ENCODE measurements at regions not wholly inside any gene's neighbourhood (a gene's known extent, or its start where the extent isn't known, plus 50 kb on each side); places are given as distances from the start of the nearest gene placed in this dataset.

DNA sequence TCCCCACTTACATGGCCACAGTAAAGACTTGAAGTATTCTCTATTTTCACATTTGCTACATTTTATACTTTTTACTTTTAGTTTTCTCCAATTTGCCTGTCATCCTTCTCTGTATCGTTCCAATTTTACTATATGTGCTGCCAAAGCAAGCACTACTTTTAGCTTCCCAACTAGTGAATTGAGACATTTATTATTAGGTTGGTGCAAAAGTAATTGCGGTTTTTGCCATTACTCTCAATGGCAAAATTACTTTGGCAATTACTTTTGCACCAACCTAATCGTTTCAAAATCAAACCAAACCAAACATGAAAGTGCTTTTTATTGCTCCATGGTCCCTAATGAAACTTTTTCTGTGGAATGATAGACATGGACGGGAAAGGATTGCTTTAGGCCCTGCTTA, 56.6 kb upstream of the ATF3 start:
- Histone ChIP-seq H3K27me3 (no peaks in the 10 kb centered on the region), H3K9me3 (no peaks in the 10 kb centered on the region), H3K4me1 (no peaks in the 10 kb centered on the region), H3K4me3 (no peak overlapping the region), H3K27ac (no peak overlapping the region), H3K36me3 (no peaks in the 10 kb centered on the region)
- WGBS, 2 donors (ENCODE audit: low coverage in 1 of 2) = 62 to 85% methylated on average over 3 to 4 of the region's 4 CpGs
- TF ChIP-seq POLR2A (IDR thresholded peaks at IDR 0.05) (no peak), POLR2AphosphoS5 (IDR thresholded peaks at IDR 0.05) (no peak), CTCF (IDR thresholded peaks at IDR 0.05) (no peak), EP300 (IDR thresholded peaks at IDR 0.05) (no peak)
- ATAC-seq = no peak

- Histone ChIP-seq H3K9me3 (no peaks in the 10 kb centered on the region), H3K36me3 (no peaks in the 10 kb centered on the region), H3K4me1 (peaks cover 0 to 11% (median 0%) of the 10 kb centered on the region in 3 donors), H3K4me3 (no peak overlapping the region), H3K27ac (no peak overlapping the region), H3K27me3 (no peaks in the 10 kb centered on the region)
- ATAC-seq = no peak
- TF ChIP-seq CTCF (IDR thresholded peaks at IDR 0.05) (no peak), POLR2AphosphoS5 (IDR thresholded peaks at IDR 0.05) (no peak), POLR2A (IDR thresholded peaks at IDR 0.05) (no peak), EP300 (IDR thresholded peaks at IDR 0.05) (no peak)
- WGBS, 2 donors (ENCODE audit: low coverage in 1 of 2) = 58 to 83% methylated on average over 2 to 4 of the region's 4 CpGs
These were observed 54.9 kb upstream of the ATF3 start for GRCh38 chr1:212553676-212554075.

GRCh38 chr1:212554401-212554800, 54.2 kb upstream of the ATF3 start:
- TF ChIP-seq EP300 (IDR thresholded peaks at IDR 0.05) (no peak), POLR2A (IDR thresholded peaks at IDR 0.05) (no peak), CTCF (IDR thresholded peaks at IDR 0.05) (no peak), POLR2AphosphoS5 (IDR thresholded peaks at IDR 0.05) (no peak)
- H3K4me3 ChIP-seq = no peak overlapping the region
- ATAC-seq = no peak
- H3K27ac ChIP-seq = no peak overlapping the region
- 67 to 100% methylated on average over 1 of the region's 2 CpGs for WGBS, 2 donors (ENCODE audit: low coverage in 1 of 2)
- peaks cover 0 to 16% (median 0%) of the 10 kb centered on the region in 3 donors for H3K4me1 ChIP-seq
- no peaks in the 10 kb centered on the region for H3K27me3 ChIP-seq
- no peaks in the 10 kb centered on the region for H3K9me3 ChIP-seq
- H3K36me3 ChIP-seq = no peaks in the 10 kb centered on the region

DNA sequence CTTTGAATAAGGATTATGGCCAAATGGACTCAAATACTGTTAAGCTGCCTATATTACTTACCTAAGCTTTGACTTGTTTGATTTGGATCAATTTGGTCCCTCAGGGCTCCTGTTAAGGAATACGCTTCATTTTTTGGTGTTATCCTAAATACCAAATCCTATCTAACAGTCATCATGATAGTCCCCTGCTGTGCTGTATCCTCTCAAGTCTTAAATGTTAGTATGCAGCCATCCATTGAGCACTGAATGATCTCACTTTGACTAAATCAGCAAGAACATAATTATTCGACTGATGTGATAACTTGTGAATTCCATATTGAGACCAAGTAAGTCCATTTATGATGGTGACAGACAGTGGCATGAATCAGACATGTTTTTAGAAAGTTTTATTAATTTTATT, 53.1 kb upstream of the ATF3 start:
- Histone ChIP-seq H3K4me3 (no peak overlapping the region), H3K9me3 (no peaks in the 10 kb centered on the region), H3K36me3 (no peaks in the 10 kb centered on the region), H3K4me1 (peaks cover 0 to 17% (median 0%) of the 10 kb centered on the region in 3 donors), H3K27ac (no peak overlapping the region), H3K27me3 (no peaks in the 10 kb centered on the region)
- 78 to 94% methylated on average over 2 of the region's 2 CpGs for WGBS, 2 donors (ENCODE audit: low coverage in 1 of 2)
- ATAC-seq = no peak
- no peak for TF ChIP-seq CTCF (IDR thresholded peaks at IDR 0.05)
- TF ChIP-seq POLR2A (IDR thresholded peaks at IDR 0.05) = no peak
- TF ChIP-seq EP300 (IDR thresholded peaks at IDR 0.05) = no peak
- TF ChIP-seq POLR2AphosphoS5 (IDR thresholded peaks at IDR 0.05) = no peak

DNA sequence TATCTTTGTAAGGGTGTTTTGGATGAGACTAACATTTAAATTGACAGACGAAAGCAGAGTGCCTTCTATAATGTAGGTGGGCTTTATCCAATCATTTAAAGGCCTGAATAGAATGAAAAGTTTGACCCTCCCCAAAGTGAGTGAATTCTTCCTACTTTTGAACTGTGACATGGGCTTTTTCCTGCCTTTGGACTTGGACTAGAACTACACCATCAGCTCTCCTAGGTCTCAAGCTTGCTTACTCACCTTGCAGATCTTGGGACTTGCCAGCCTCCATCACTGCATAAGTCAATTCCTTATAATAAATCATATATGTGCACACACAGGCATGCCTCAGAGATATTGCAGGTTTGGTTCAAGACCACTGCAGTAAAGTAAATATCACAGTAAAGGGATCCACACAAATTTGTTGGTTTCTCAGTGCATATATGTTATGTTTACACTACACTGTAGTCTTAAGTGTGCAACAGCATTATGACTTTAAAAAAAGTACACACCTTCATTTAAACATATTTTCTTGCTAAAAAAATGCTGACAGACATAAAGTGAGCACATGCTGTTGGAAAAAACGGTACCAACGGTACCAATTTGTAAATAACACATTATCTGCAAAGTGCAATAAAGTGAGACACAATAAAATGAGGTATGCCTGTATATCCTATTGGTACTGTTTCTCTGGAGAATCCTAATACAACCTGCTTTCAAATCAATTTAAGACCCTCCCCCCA, 51.6 kb upstream of the ATF3 start:
- ATAC-seq = no peak
- Histone ChIP-seq H3K36me3 (no peaks in the 10 kb centered on the region), H3K4me3 (no peak overlapping the region), H3K9me3 (no peaks in the 10 kb centered on the region), H3K27ac (no peak overlapping the region), H3K27me3 (no peaks in the 10 kb centered on the region), H3K4me1 (peaks cover 0 to 25% (median 0%) of the 10 kb centered on the region in 3 donors)
- WGBS, 2 donors (ENCODE audit: low coverage in 1 of 2) = 91% methylated on average over 3 of the region's 3 CpGs
- TF ChIP-seq CTCF (IDR thresholded peaks at IDR 0.05) (no peak), EP300 (IDR thresholded peaks at IDR 0.05) (no peak), POLR2AphosphoS5 (IDR thresholded peaks at IDR 0.05) (no peak), POLR2A (IDR thresholded peaks at IDR 0.05) (no peak)

Data from gastroesophageal sphincter (tissue), 4 donors.